Mucosa of rectum (tissue), 2 donors: ENCODE measurements at regions not wholly inside any gene's neighbourhood (a gene's known extent, or its start where the extent isn't known, plus 50 kb on each side); places are given as distances from the start of the nearest gene placed in this dataset.
"Not testable (repeated sequence)": the region's sequence is repeated elsewhere in the genome, so short reads cannot be mapped to it uniquely, and the experiment has no call there.

ENCODE experiments used
- H3K27ac ChIP-seq, 2 donors: one replicate each; pipeline ENCODE4 v1.7.0; 2013; ENCODE audit warnings: inconsistent platforms in 2 of 2, low read depth in 2 of 2, low read length in 2 of 2
- H3K27me3 ChIP-seq, 2 donors: one replicate each; pipeline ENCODE4 v1.7.0; 2013; ENCODE audit warnings: low read length in 2 of 2; ENCODE audit not compliant: control insufficient read depth in 2 of 2, insufficient read depth in 2 of 2
- H3K36me3 ChIP-seq, 2 donors: one replicate each; pipeline ENCODE4 v1.7.0; 2013; ENCODE audit warnings: low read length in 2 of 2; ENCODE audit not compliant: control insufficient read depth in 2 of 2, insufficient read depth in 2 of 2
- H3K4me1 ChIP-seq, 2 donors: one replicate each; pipeline ENCODE4 v1.7.0; 2013; ENCODE audit warnings: low read length in 2 of 2, mild to moderate bottlenecking in 1 of 2; ENCODE audit not compliant: control insufficient read depth in 2 of 2, insufficient read depth in 2 of 2
- H3K4me3 ChIP-seq, 2 donors: one replicate each; pipeline ENCODE4 v1.7.0; 2013; ENCODE audit warnings: low read length in 2 of 2
- H3K9ac ChIP-seq, 2 donors: one replicate each; pipeline ENCODE4 v1.7.0; 2013; ENCODE audit warnings: low read length in 2 of 2, low read depth in 1 of 2, mild to moderate bottlenecking in 1 of 2
- H3K9me3 ChIP-seq, 2 donors: one replicate each; pipeline ENCODE4 v1.7.0; 2013; ENCODE audit warnings: low read length in 2 of 2; ENCODE audit not compliant: control insufficient read depth in 2 of 2
- donor health status: healthy.
- donor health status: Normal muscosa, but diverticular disease.

- no peak overlapping the region for H3K9ac ChIP-seq
- H3K36me3 ChIP-seq: no peaks in the 10 kb centered on the region
- H3K4me3 ChIP-seq: no peak overlapping the region
- peaks cover 5 to 8% of the 10 kb centered on the region in 2 donors for H3K4me1 ChIP-seq
- H3K27me3 ChIP-seq: no peaks in the 10 kb centered on the region
- H3K9me3 ChIP-seq: no peaks in the 10 kb centered on the region
- H3K27ac ChIP-seq: no peak overlapping the region
These were observed 68.9 kb upstream of the PITX1 start for GRCh38 chr5:135102716-135103574.

- Histone ChIP-seq H3K9ac (no peak overlapping the region), H3K27ac (no peak overlapping the region), H3K27me3 (no peaks in the 10 kb centered on the region), H3K4me3 (no peak overlapping the region), H3K4me1 (peaks cover 0 to 2% of the 10 kb centered on the region in 2 donors), H3K9me3 (no peaks in the 10 kb centered on the region), H3K36me3 (no peaks in the 10 kb centered on the region)
These were observed 66.4 kb upstream of the PITX1 start for GRCh38 chr5:135100431-135100830.

- peaks cover 0 to 2% of the 10 kb centered on the region in 2 donors for H3K4me1 ChIP-seq
- H3K9ac ChIP-seq: no peak overlapping the region
- H3K27me3 ChIP-seq: no peaks in the 10 kb centered on the region
- no peaks in the 10 kb centered on the region for H3K36me3 ChIP-seq
- no peaks in the 10 kb centered on the region for H3K9me3 ChIP-seq
- H3K4me3 ChIP-seq: no peak overlapping the region
- H3K27ac ChIP-seq: no peak overlapping the region
These were observed 66.0 kb upstream of the PITX1 start for GRCh38 chr5:135100011-135100410.

- no peak overlapping the region for H3K4me3 ChIP-seq
- no peaks in the 10 kb centered on the region for H3K36me3 ChIP-seq
- H3K4me1 ChIP-seq: no peaks in the 10 kb centered on the region
- no peaks in the 10 kb centered on the region for H3K9me3 ChIP-seq
- H3K27ac ChIP-seq: no peak overlapping the region
- no peak overlapping the region for H3K9ac ChIP-seq
- H3K27me3 ChIP-seq: no peaks in the 10 kb centered on the region
These were observed 63.4 kb upstream of the PITX1 start for GRCh38 chr5:135097390-135097789.

GRCh38 chr5:135095871-135096270 is 61.8 kb upstream of the PITX1 start:
- Histone ChIP-seq H3K27ac (no peak overlapping the region), H3K36me3 (no peaks in the 10 kb centered on the region), H3K27me3 (no peaks in the 10 kb centered on the region)

GRCh38 chr5:135095052-135095715 is 61.2 kb upstream of the PITX1 start:
- Histone ChIP-seq H3K27ac (no peak overlapping the region), H3K9ac (no peak overlapping the region), H3K36me3 (no peaks in the 10 kb centered on the region), H3K27me3 (no peaks in the 10 kb centered on the region), H3K4me1 (no peaks in the 10 kb centered on the region), H3K9me3 (no peaks in the 10 kb centered on the region), H3K4me3 (no peak overlapping the region)

More at GRCh38 chr5:135095871-135096270, 61.8 kb upstream of the PITX1 start:
- no peaks in the 10 kb centered on the region for H3K9me3 ChIP-seq
- no peak overlapping the region for H3K4me3 ChIP-seq
- no peaks in the 10 kb centered on the region for H3K4me1 ChIP-seq
- H3K9ac ChIP-seq: no peak overlapping the region

- Histone ChIP-seq H3K4me3 (no peak overlapping the region), H3K27ac (no peak overlapping the region), H3K9ac (no peak overlapping the region), H3K4me1 (no peaks in the 10 kb centered on the region), H3K36me3 (no peaks in the 10 kb centered on the region), H3K9me3 (no peaks in the 10 kb centered on the region), H3K27me3 (no peaks in the 10 kb centered on the region)
These were observed 60.5 kb upstream of the PITX1 start for GRCh38 chr5:135094339-135095051.

- H3K27me3 ChIP-seq, H3K4me1 ChIP-seq, H3K36me3 ChIP-seq, H3K27ac ChIP-seq, H3K9ac ChIP-seq, H3K9me3 ChIP-seq, H3K4me3 ChIP-seq: not testable (repeated sequence)
These were observed 59.5 kb upstream of the PITX1 start for GRCh38 chr5:135093483-135093882.

- Histone ChIP-seq H3K27ac (peak overlapping the region in 1 of 2 donors; percentile 53), H3K9me3 (no peaks in the 10 kb centered on the region), H3K4me3 (no peak overlapping the region)
These were observed 58.4 kb upstream of the PITX1 start for GRCh38 chr5:135092476-135092875.

GRCh38 chr5:135091286-135091685 is 57.3 kb upstream of the PITX1 start:
- Histone ChIP-seq H3K9ac (no peak overlapping the region), H3K36me3 (no peaks in the 10 kb centered on the region), H3K27me3 (no peaks in the 10 kb centered on the region), H3K4me1 (no peaks in the 10 kb centered on the region), H3K4me3 (no peak overlapping the region), H3K9me3 (no peaks in the 10 kb centered on the region), H3K27ac (peak overlapping the region in 1 of 2 donors; percentile 16)

More at GRCh38 chr5:135092476-135092875, 58.4 kb upstream of the PITX1 start:
- H3K27me3 ChIP-seq: no peaks in the 10 kb centered on the region
- no peaks in the 10 kb centered on the region for H3K36me3 ChIP-seq
- H3K9ac ChIP-seq: no peak overlapping the region
- H3K4me1 ChIP-seq: no peaks in the 10 kb centered on the region
